Omental fat pad (tissue), 3 donors: ENCODE measurements at regions not wholly inside any gene's neighbourhood (a gene's known extent, or its start where the extent isn't known, plus 50 kb on each side); places are given as distances from the start of the nearest gene placed in this dataset.
"Not testable (repeated sequence)": the region's sequence is repeated elsewhere in the genome, so short reads cannot be mapped to it uniquely, and the experiment has no call there.

Experiments used
- ATAC-seq: fragments of 150-250 bp; one replicate; pipeline ENCODE4 v1.9.1; 2016; ENCODE audit warnings: mild to moderate bottlenecking, moderate library complexity; ENCODE audit not compliant: low FRiP score
- DNase-seq: peaks from one replicate; pipeline ENCODE4 v3.0.0-alpha.2; 2019; ENCODE audit warnings: low spot score
- CTCF ChIP-seq, 3 donors: fragments of 450-650 bp; IDR thresholded peaks; one replicate each; pipeline ENCODE4 v1.5.1; 2016 to 2017; ENCODE audit warnings: antibody characterized with exemption in 3 of 3, mild to moderate bottlenecking in 3 of 3, moderate library complexity in 2 of 3

DNA sequence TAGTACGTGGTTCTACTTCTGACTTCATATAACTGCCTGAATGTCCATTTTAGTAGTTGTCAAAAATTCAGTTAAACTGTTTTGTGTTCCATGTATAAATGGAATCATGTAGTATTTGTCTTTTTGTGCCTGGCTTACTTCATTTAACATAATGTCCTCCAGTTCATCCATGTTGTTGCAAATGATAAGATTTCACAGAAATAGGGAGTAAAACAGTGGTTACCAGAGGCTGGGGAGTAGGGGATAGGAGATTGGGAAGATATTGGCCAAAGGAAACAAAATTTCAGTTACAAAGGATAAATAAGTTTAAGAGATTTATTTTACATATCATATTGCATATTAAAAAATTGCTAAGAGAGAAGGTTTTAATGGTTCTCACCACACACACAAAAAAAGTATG, 425.0 kb upstream of the MEF2C start:
- DNase-seq (no peak), ATAC-seq (no peak)
- TF ChIP-seq CTCF (IDR thresholded peaks at IDR 0.05) = no peak

GRCh38 chr5:89307141-89307540, 424.2 kb upstream of the MEF2C start:
- not testable (repeated sequence) for DNase-seq, ATAC-seq

DNA sequence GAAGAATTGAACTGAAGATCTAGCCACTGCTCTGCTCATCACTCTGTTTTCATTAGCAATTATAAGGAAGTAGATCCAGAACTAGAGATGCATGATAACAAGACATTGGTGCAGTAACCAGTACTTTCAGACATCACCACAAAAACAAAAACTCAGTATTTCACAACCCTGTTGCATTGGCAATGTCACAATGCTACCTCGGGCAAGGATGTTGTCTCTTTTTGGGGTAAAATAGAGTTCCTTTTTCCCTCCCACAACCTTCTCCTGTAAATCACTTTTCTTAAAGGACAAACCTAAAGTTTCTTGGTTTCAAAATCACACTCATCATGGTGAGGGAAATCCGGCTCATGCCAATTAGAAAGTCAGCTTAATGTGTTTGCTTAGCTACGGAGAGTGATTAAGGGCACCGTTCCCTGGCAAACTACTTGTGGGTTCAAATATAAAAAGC, 420.1 kb upstream of the MEF2C start:
- no peak for ATAC-seq
- no peak for DNase-seq
- TF ChIP-seq CTCF (IDR thresholded peaks at IDR 0.05) = no peak

GRCh38 chr5:89302102-89302891, 419.3 kb upstream of the MEF2C start:
- DNase-seq (no peak), ATAC-seq (no peak)
- no peak for TF ChIP-seq CTCF (IDR thresholded peaks at IDR 0.05)

DNA sequence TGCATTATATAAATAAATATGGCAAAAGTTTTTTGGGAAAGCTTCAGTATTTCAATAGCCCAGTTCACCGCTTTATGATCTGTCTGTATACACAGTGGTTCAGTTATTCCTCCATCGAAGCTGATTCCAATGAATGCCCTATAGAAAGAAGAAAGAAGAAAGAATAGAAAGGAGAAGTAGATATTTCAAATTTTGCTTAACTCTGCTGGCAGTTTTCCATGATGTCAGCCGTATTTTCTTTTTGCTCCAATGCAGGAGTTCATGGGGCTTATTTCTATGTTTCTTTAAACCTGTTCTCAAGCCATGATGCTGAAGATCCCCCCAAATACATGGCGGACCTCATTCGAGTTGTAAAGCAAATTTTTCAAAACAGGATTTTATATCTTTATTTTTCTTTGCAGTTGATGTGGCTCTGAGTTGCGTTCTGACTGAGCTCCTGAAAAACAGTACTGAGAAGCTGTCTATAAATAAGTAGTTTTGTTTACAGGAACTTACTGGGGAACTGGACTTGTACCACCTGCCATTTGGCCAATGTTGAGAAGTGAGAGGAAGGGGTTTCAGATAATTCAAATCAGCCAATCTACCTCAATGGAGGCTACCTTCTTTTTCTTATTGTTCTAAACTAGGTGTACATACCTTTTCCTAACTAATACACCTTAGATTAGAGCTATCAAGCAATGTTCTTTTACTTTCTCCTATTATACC, 418.5 kb upstream of the MEF2C start:
- no peak for TF ChIP-seq CTCF (IDR thresholded peaks at IDR 0.05)
- DNase-seq (no peak), ATAC-seq (no peak)

- no peak for TF ChIP-seq CTCF (IDR thresholded peaks at IDR 0.05)
- ATAC-seq (no peak), DNase-seq (no peak)
Observed at GRCh38 chr5:89300426-89300970, 417.5 kb upstream of the MEF2C start.

DNA sequence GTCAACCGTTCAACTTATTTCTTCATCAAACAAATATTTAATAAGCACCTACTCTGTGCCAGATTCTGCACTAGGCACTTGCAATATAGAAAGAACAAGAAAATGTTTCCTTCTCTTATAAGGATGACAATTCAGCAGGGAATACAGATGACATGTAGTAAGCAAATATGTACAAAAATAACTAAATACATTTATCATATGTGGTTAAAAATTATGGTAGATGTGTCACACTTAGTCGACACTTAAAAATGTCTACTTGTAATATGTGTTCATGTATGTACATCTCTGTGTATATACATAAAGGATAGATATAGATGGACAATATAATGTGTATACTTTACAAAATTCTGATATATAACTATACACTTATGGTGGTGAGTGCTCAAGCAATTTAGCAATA, 417.0 kb upstream of the MEF2C start:
- no peak for TF ChIP-seq CTCF (IDR thresholded peaks at IDR 0.05)
- DNase-seq (no peak), ATAC-seq (no peak)
